NCI-H1092 (cell line): ENCODE measurements at regions not wholly inside any gene's neighbourhood (a gene's known extent, or its start where the extent isn't known, plus 50 kb on each side); places are given as distances from the start of the nearest gene placed in this dataset.

ENCODE experiments used
- DNase-seq: peaks from one replicate; lab custom pipeline; 2025; lab: John Stamatoyannopoulos, UW

DNA sequence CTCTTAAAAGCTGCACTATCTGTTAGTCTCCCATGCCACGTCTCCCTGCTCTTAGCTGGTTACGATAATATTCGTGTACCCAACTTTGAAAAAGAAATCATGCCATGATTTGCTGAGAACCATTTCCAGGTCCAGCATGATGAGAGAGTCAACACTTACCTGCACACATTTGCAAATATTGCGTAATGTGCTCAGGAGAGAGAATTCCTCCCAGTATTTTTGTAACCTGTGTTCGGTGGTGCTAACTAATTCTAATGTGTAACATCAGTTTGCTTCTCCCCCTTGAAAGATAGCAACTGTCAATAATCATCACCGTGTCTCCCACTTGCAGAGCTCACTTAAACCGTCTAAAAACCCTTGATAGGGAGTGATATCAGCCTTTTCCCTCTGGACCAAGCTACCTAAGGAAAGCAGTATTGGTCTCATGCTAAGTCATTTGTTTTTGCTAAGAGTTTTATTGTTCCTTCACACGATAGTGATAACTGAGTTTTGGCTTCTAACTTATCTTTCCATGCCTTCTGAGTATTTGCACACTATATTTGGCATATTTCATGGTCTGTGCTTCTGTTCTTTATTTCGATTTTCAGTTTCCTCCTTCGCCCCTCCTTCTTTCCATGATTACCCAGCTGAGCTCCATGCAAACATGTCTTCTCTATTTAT lies 61.1 kb upstream of the IRF2BP2 start:
- no peak for DNase-seq

DNA sequence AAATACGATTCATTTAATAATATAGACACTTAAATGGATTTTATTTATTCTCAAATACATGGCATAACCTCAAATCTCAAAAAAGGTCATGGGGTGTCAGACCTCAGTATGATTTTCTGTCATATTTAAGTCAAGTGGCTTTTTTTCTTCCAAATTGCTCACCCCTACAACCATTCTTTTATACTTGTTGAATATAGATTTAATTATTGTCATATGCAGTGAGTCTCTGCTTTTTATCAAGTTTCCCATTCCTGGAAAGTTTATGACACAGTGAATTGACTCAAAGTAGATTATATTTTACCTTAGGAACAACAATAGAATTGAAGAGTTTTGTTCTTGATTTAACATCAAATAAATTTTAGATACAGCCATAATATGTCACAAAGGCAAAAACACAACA lies 59.5 kb upstream of the IRF2BP2 start:
- DNase-seq: no peak

DNA sequence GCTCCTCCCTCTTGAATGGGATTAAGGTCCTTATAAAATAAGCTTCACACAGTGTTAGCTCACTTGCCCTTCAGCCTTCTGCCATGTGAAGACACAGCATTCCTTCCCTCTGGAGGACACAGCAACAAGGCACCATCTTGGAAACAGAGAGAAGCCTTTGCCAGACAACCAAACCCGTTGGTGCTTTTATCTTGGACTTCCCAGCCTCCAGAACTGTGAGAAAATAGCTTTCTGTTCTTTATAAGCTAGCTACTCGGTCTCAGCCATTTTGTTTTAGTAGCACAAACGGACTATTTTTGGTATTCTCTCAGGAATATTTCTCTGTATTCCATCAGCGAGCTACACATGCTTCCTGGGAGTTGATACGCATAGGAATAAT lies 58.6 kb upstream of the IRF2BP2 start:
- no peak for DNase-seq

DNA sequence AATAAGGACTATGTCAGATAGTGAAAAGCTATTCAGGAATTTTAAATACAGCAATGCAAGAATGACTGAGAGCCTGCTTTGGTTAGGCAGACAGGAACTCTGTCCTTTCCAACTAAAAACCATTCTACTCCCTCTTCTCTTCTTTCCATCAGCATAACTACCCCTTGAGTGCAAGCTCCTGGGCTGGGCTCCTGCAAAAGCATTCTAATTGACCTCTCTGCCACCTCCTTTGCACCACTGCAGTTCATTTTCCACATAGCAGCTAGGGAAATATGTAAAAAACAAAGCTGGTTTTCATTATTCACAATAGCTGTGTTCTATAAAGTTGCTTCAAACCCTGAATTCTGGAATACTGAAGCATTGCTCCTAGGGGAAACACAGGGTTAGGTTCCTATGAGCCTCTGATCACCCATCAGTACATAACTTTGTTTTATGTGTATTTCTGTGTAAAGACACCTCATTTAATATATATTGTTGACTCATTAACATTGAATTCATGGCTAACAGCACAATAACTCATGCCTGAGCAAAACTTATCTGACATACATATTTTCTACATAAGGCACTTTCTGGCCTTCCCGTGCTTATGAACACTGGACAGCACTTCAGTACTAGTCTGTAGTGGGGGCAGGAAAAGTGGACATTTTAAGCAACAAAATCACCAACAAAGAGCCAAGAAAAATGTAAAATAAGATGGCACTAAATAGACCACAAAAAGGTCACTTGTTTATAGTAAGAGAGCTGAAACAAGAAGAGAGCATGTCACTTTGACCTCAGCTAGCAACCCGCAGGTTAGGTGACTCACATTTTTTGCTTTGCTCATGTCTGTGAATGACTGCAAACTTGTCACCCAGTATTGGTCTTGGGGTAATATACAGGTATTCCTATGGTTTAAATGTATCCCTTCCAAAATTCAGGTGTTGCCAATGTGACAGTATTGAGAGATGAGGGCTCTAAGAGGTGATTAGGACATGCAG lies 57.9 kb upstream of the IRF2BP2 start:
- DNase-seq: no peak

DNA sequence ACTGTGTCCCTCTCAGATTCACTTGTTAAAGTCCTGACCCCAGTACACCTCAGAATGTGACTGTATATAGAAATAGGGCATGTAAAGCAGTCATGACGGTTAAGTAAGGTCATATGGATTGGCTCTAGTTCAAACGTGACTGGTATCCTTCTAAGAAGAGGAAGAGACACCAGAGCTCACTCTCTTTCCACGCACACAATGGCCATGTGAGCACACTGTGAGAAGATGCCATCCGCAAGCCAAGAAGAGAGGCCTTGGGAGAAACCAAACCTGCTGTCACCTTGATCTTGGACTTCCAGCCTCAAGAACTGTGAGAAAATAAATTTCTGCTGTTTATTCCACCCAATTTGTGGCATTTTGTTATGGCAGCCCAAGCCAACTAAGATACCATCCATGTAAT lies 56.8 kb upstream of the IRF2BP2 start:
- DNase-seq: no peak

DNA sequence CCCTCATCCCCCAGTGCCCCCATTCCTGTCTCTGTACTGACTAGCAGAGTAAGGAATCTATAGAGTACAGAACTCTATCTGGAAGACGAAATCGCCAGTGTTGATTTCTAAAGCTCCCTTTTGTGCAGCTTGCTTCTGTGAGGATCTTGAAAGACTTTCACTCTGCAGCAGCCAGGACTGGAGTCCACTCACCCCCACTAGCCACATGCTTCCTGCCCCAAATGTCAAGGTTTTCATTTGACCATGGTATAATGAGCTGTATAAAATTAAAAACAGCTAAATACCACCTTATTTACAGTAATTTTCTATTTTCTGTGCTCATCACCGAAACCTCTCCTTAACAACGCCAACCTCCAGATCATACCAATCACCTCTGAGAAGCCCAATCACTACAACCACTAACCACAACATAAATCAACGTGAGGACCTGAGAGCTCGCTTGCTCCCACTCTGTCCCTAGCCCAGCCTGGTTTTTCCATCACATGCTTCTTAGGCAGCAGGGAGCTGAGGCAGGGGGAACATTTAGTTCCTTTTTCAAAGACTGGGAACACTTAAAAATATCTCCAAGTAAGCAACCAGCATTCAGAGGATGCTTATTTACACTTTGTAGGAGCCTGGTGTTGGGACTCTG lies 56.1 kb upstream of the IRF2BP2 start:
- DNase-seq: no peak

DNA sequence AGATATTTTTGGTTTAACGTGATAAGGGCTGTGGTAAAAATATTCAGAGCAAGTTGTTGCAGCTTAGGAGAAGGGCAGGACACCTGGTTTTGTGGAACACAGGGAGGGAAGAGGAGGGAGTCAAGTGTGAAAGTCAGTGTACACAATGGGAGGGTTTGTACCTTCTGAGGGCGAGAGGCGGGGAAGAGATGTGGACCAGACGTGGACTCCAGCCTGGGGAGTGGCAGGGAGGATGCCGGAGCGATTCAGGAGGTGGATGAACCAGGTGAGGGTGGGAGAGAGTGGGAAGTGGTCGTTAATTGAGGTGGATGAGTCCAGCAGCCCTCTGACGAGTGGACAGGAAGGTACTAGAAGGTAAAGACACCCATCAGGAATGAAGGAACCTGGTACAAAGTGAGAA lies 52.2 kb upstream of the IRF2BP2 start:
- no peak for DNase-seq

DNA sequence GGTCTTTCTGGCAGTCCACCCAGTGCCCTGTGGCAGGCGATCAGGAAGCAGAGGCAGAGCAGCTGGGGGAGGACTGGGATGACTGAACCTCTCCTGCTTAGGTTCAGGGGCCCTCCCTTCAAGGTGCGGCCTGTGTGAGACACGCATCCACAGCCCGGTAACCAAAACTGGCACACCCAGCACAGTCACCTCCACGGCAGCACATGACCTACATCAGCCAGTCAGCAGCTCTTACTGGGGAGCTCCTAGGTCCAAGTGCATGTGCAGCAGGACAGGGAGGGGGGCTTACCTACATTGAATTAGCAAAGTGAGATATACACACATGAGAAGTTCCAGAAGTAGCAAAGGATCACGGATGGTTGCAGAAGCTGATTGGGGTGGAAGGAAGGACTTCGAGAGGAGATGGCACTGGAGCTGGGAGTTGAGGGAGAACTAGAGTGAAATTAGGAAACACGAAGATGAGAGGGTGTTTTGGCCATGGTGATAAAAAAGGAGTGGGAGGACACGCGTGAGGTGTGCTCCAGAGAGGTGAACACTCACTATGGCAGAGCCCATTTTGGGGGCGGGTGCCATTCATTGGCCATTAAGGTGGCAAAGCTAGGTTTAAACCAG lies 51.4 kb upstream of the IRF2BP2 start:
- DNase-seq: no peak

DNA sequence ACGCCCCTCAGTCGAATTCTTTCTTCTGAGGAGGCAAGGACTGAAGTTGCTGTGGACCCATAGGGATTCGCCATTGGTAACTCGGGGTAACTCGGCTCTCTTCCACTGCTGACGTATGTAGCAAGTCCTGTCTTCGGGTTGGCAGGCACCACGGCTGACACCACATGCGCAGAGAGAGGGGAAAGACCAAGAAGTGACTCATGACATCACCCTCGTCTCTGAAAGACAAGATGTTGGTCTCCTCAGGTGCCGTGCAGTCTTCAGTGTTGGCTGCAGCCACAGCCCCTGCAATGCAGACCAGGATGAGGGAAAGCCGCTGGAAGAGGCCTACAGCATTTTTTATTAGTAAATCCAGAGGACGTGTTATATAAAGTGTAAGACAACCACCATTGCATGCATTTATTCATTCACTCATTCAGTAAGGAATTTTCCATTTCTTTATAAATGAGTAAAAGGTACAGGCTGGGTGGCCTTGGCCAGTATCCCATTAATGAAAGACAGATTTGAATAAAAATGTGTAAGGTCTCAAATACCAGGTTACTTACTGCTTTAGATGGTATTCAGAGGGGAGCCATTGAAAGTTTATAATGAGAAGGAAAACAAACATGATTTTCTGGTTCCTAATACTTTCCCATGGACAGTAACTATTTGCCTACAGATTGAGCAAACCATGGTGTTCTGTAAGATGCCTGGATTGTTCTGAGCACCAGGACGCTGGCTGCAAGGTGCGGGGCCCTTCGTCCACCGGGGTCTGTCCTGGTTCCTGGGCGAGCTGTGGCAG lies 50.7 kb upstream of the IRF2BP2 start:
- DNase-seq: no peak
